GM12878 (cell line): ENCODE measurements at regions not wholly inside any gene's neighbourhood (a gene's known extent, or its start where the extent isn't known, plus 50 kb on each side); places are given as distances from the start of the nearest gene placed in this dataset.

Experiments
- ATAC-seq: fragments of 200-7000 bp; cut with Tn5 transposase; 3 replicates; pipeline ENCODE4 v1.9.1; 2020; ENCODE audit warnings: mild to moderate bottlenecking, moderate library complexity
- BruUV-seq: library from RNA; stranded (reverse); fragments of 400-500 nt; replicated peaks from 2 replicates; lab custom pipeline; 2021; lab: Mats Ljungman, UMichigan
- CTCF ChIA-PET: fragments of 300-600 bp; sonication (Branson Sonifier 250); formaldehyde crosslinking; extraction: SDS; loops from one replicate; lab custom pipeline; 2021; ENCODE audit warnings: inconsistent platforms; lab: Yijun Ruan, JAX
- POLR2A ChIA-PET: fragments of 350-600 bp; formaldehyde crosslinking; extraction: SDS; loops from one replicate; lab custom pipeline; 2021; ENCODE audit warnings: inconsistent platforms; lab: Charles Lee
- RAD21 ChIA-PET: fragments of 300-600 bp; sonication (Branson Sonifier 250); formaldehyde crosslinking; loops from one replicate; lab custom pipeline; 2023; ENCODE audit warnings: antibody characterized with exemption; ENCODE audit not compliant: unreplicated experiment; lab: Charles Lee
- SMC1A ChIA-PET: fragments of 300-600 bp; sonication (Branson Sonifier 250); formaldehyde crosslinking; loops from one replicate; lab custom pipeline; 2023; ENCODE audit not compliant: unreplicated experiment, uncharacterized antibody; lab: Charles Lee
- DNase-seq: peaks from one replicate; pipeline ENCODE4 v3.0.0-alpha.2; 2011; ENCODE audit warnings: low read depth, low spot score
- FAIRE-seq: peaks from 3 replicates; lab custom pipeline; 2011; peaks lifted over from hg19 to GRCh38; lab: Jason Lieb, UNC
- H2AFZ ChIP-seq: 2 replicates; pipeline ENCODE4 v1.6.0; 2011; ENCODE audit warnings: low read depth, low read length, control low read depth; ENCODE audit not compliant: control insufficient read depth
- H3K27ac ChIP-seq: 2 replicates; pipeline ENCODE4 v1.5.1; 2011; ENCODE audit warnings: control low read depth; ENCODE audit not compliant: control insufficient read depth, insufficient read depth
- H3K27me3 ChIP-seq, 2 experiments: replicated peaks in 1 of 2; 2 replicates each; pipeline versions ENCODE4 v1.6.0 to v1.6.1; 2011; ENCODE audit warnings: low read length in 1 of 2; ENCODE audit not compliant: control insufficient read depth in 2 of 2, insufficient read depth in 2 of 2
- H3K36me3 ChIP-seq, 2 experiments: 2 replicates each; pipeline ENCODE4 v1.5.1; 2011; ENCODE audit warnings: low read length in 1 of 2; ENCODE audit not compliant: control insufficient read depth in 2 of 2, insufficient read depth in 2 of 2
- H3K4me1 ChIP-seq: 2 replicates; pipeline ENCODE4 v1.6.1; 2011; ENCODE audit warnings: mild to moderate bottlenecking, low read length, moderate library complexity, mixed read lengths; ENCODE audit not compliant: control insufficient read depth, insufficient read depth
- H3K4me2 ChIP-seq: 2 replicates; pipeline ENCODE4 v1.6.0; 2011; ENCODE audit warnings: control low read depth; ENCODE audit not compliant: control insufficient read depth, insufficient read depth
- H3K4me3 ChIP-seq: fragments of 200-600 bp; sonication (generic); 2 replicates; pipeline ENCODE4 v1.5.1; 2016
- H3K79me2 ChIP-seq: 2 replicates; pipeline ENCODE4 v1.6.0; 2011; ENCODE audit warnings: low read length; ENCODE audit not compliant: control insufficient read depth, insufficient read depth
- H3K9ac ChIP-seq: 2 replicates; pipeline ENCODE4 v1.8.0; 2011; ENCODE audit warnings: low read length, control low read depth, mixed read lengths; ENCODE audit not compliant: control insufficient read depth, insufficient read depth
- H3K9me3 ChIP-seq: replicated peaks from 3 replicates; pipeline ENCODE4 v1.5.1; 2011; ENCODE audit warnings: mild to moderate bottlenecking, low read length; ENCODE audit not compliant: control insufficient read depth, insufficient read depth
- H4K20me1 ChIP-seq: 2 replicates; pipeline ENCODE4 v1.6.0; 2011; ENCODE audit not compliant: control insufficient read depth, insufficient read depth
- BACH1 ChIP-seq: fragments of 450-650 bp; IDR thresholded peaks from 2 replicates; pipeline ENCODE4 v1.6.1; 2017; ENCODE audit warnings: mild to moderate bottlenecking, borderline replicate concordance
- BCL11A ChIP-seq: IDR thresholded peaks from 2 replicates; pipeline ENCODE4 v1.6.1; 2011; ENCODE audit warnings: low read depth, low read length
- BCL3 ChIP-seq: IDR thresholded peaks from 2 replicates; pipeline ENCODE4 v1.6.1; 2011; ENCODE audit warnings: borderline replicate concordance, low read depth, mild to moderate bottlenecking, moderate library complexity, low read length; ENCODE audit not compliant: insufficient read depth, poor library complexity, severe bottlenecking
- CREB1 ChIP-seq: IDR thresholded peaks from 2 replicates; pipeline ENCODE4 v1.6.1; 2012; ENCODE audit warnings: low read depth, mild to moderate bottlenecking, inconsistent platforms
- EED ChIP-seq: sonication (generic); IDR thresholded peaks from 2 replicates; pipeline ENCODE4 v1.6.1; 2016; ENCODE audit warnings: antibody characterized with exemption, low read depth
- FOXK2 ChIP-seq: fragments of 450-650 bp; IDR thresholded peaks from 2 replicates; pipeline ENCODE4 v1.6.1; 2017; ENCODE audit warnings: mild to moderate bottlenecking, moderate library complexity
- GABPA ChIP-seq: IDR thresholded peaks from 2 replicates; pipeline ENCODE4 v1.6.1; 2014; ENCODE audit warnings: antibody characterized with exemption, low read depth, mild to moderate bottlenecking, inconsistent platforms
- MAX ChIP-seq: IDR thresholded peaks from 2 replicates; pipeline ENCODE4 v1.6.1; 2012; ENCODE audit warnings: low read depth, low read length, improper control_type of control experiment
- MEF2A ChIP-seq: IDR thresholded peaks from 2 replicates; pipeline ENCODE4 v1.6.1; 2011; ENCODE audit warnings: low read depth, mild to moderate bottlenecking, low read length, moderate library complexity; ENCODE audit not compliant: insufficient read depth
- NR2F1 ChIP-seq: fragments of 450-650 bp; conservative IDR thresholded peaks from 2 replicates; pipeline ENCODE4 v1.6.1; 2017; ENCODE audit warnings: mild to moderate bottlenecking
- RBBP5 ChIP-seq: fragments of 200-600 bp; sonication (generic); conservative IDR thresholded peaks from 2 replicates; pipeline ENCODE4 v1.6.1; 2016
- RELB ChIP-seq: fragments of 450-650 bp; IDR thresholded peaks from 2 replicates; pipeline ENCODE4 v1.6.1; 2017; ENCODE audit warnings: low read depth, mild to moderate bottlenecking, moderate library complexity
- SMC3 ChIP-seq: IDR thresholded peaks from 2 replicates; pipeline ENCODE4 v1.6.1; 2011; ENCODE audit warnings: low read length, improper control_type of control experiment, borderline replicate concordance
- SRF ChIP-seq, 2 experiments: IDR thresholded peaks; 2 replicates each; pipeline ENCODE4 v1.6.1; 2011; ENCODE audit warnings: low read depth in 2 of 2, low read length in 2 of 2, mild to moderate bottlenecking in 1 of 2, moderate library complexity in 1 of 2
- TAF1 ChIP-seq: IDR thresholded peaks from 2 replicates; pipeline ENCODE4 v1.6.1; 2011; ENCODE audit warnings: mild to moderate bottlenecking, low read depth, low read length, borderline replicate concordance
- TARDBP ChIP-seq: IDR thresholded peaks from 2 replicates; pipeline ENCODE4 v1.6.1; 2016; ENCODE audit warnings: borderline replicate concordance
- ZNF274 ChIP-seq: IDR thresholded peaks from one replicate; pipeline ENCODE4 v1.8.0; 2011; ENCODE audit not compliant: insufficient read length, insufficient read depth
- WGBS: methylation state at CpG from one replicate; pipeline ENCODE4 v1.1.6; 2016; ENCODE audit warnings: low lambda C conversion rate; ENCODE audit not compliant: insufficient replicate concordance, insufficient coverage; ENCODE audit errors: missing lambda C conversion rate; 5-methylcytosine and 5-hydroxymethylcytosine counted together
- in situ Hi-C: fragments of 300-500 bp; cut with MboI; formaldehyde crosslinking; loops from 9 replicates; pipeline ENCODE4 v1.14.3; 2018; ENCODE audit warnings: mixed read lengths
- intact Hi-C: fragments of 100-400 bp; cut with micrococcal nuclease; formaldehyde crosslinking; loops from one replicate; pipeline ENCODE4 v1.14.2; 2022; ENCODE audit not compliant: unreplicated experiment

GRCh38 chr7:68376131-68376661 lies 1222.1 kb upstream of the AUTS2 start:
- no peak overlapping the region for H3K27ac ChIP-seq
- TF ChIP-seq TARDBP, result no peak
- TF ChIP-seq CREB1, result no peak
- TF ChIP-seq GABPA, result no peak
- TF ChIP-seq MAX, result no peak
- no peak for TF ChIP-seq MEF2A
- no peak for TF ChIP-seq FOXK2
- no peak for TF ChIP-seq BCL3
- TF ChIP-seq BACH1, result no peak
- no peak for TF ChIP-seq SRF (IDR thresholded peaks at IDR 0.05; ENCODE audit: low read depth in 2 of 2, low read length in 2 of 2)
- TF ChIP-seq ZNF274, result no peak
- TF ChIP-seq RBBP5, result no peak
- no peak for TF ChIP-seq SMC3
- no peak for TF ChIP-seq TAF1
- TF ChIP-seq NR2F1, result no peak
- TF ChIP-seq EED, result no peak
- TF ChIP-seq BCL11A, result no peak
- no peak for TF ChIP-seq RELB
- H3K4me2 ChIP-seq, result no peak overlapping the region
- 29% methylated on average over 2 of the region's 2 CpGs for WGBS
- ChIA-PET SMC1A (no interaction called here), RAD21 (no interaction called here), CTCF (no interaction called here), POLR2A (no interaction called here)
- BruUV-seq, result no TSS peak
- no peak overlapping the region for H3K4me3 ChIP-seq
- no peaks in the 10 kb centered on the region for H3K36me3 ChIP-seq
- no peaks in the 10 kb centered on the region for H3K79me2 ChIP-seq
- DNase-seq (no peak), ATAC-seq (no peak), FAIRE-seq (no peak)
- no peaks in the 10 kb centered on the region for H3K27me3 ChIP-seq
- in situ Hi-C loops (no loop called here), intact Hi-C loops (no loop called here)
- H3K4me1 ChIP-seq, result no peaks in the 10 kb centered on the region
- H3K9ac ChIP-seq, result no peak overlapping the region
- no peaks in the 10 kb centered on the region for H4K20me1 ChIP-seq
- H2AFZ ChIP-seq, result no peak overlapping the region
- H3K9me3 ChIP-seq, result no peaks in the 10 kb centered on the region
